ENCODE measurements at regions not wholly inside any gene's neighbourhood (a gene's known extent, or its start where the extent isn't known, plus 50 kb on each side); places are given as distances from the start of the nearest gene placed in this dataset.

DNA sequence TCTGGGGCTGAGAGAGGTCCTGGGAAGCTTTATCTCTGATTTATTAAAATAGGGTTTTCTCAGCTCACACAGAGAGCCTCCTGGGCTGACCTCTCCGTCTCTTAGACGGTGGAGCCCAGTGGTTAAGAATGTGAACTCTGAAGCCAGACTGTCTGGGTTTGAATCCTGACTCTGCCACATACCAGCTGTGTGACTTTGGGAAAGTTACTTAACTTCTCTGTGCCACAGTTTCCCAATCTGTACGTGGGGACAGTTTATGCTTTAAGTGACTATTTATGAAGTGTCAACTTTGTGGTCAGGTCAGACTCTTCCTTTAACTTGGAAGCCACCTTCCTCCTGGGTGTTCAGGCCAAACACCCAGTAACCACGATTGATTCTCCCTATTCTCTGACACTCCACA lies 290.9 kb downstream of the AACS start:
- H3F3A ChIP-seq (ENCODE audit: insufficient read depth): no peaks in the 10 kb centered on the region
- H3K27ac ChIP-seq (ENCODE audit: low read depth, low read length): no peak overlapping the region
- H3K27me3 ChIP-seq (ENCODE audit: low read length): no peaks in the 10 kb centered on the region
- H3K79me2 ChIP-seq (ENCODE audit: insufficient read depth, low read length): no peaks in the 10 kb centered on the region
- TF ChIP-seq EZH2phosphoT487 (conservative IDR thresholded peaks at IDR 0.05; ENCODE audit: low read length): no peak
- TF ChIP-seq, protein P1, sequence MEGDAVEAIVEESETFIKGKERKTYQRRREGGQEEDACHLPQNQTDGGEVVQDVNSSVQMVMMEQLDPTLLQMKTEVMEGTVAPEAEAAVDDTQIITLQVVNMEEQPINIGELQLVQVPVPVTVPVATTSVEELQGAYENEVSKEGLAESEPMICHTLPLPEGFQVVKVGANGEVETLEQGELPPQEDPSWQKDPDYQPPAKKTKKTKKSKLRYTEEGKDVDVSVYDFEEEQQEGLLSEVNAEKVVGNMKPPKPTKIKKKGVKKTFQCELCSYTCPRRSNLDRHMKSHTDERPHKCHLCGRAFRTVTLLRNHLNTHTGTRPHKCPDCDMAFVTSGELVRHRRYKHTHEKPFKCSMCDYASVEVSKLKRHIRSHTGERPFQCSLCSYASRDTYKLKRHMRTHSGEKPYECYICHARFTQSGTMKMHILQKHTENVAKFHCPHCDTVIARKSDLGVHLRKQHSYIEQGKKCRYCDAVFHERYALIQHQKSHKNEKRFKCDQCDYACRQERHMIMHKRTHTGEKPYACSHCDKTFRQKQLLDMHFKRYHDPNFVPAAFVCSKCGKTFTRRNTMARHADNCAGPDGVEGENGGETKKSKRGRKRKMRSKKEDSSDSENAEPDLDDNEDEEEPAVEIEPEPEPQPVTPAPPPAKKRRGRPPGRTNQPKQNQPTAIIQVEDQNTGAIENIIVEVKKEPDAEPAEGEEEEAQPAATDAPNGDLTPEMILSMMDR (IDR thresholded peaks at IDR 0.05; ENCODE audit: insufficient read depth, low read length, poor library complexity, severe bottlenecking): no peak
- no peak overlapping the region for H3K9ac ChIP-seq (ENCODE audit: low read length)
- no peaks in the 10 kb centered on the region for H3K36me3 ChIP-seq (ENCODE audit: low read length)
- H4K20me1 ChIP-seq (ENCODE audit: low read depth, low read length): no peaks in the 10 kb centered on the region
- no peaks in the 10 kb centered on the region for H3K9me2 ChIP-seq (replicated peaks; ENCODE audit: insufficient read depth, low read length)
- no peak overlapping the region for H2AFZ ChIP-seq (ENCODE audit: low read depth, low read length, severe bottlenecking)
- no peak overlapping the region for H3K4me3 ChIP-seq (ENCODE audit: insufficient read depth, low read length, poor library complexity, severe bottlenecking)
- no peaks in the 10 kb centered on the region for H3K9me3 ChIP-seq (ENCODE audit: insufficient read depth, low read length)
- no peak overlapping the region for H3K4me2 ChIP-seq (ENCODE audit: low read depth, low read length, poor library complexity, severe bottlenecking)

DNA sequence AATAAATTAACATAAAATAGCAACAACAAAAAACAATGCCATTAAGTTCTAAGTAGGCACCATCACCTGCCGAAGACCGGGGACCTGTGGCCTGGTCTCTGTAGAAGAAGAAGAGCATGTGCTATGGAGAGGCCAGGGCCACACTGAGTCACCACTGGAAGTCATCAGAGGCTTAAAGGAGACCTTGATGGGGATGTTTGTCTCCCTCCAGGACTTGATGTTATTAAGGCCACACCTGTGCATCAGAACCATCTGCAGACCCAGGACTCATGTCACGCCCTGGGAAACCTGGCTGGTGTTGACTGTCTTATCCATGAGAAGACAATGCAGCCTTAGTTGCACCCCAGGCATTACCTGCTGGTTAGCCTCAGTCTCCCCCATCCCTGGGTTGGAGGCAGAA lies 292.3 kb downstream of the AACS start:
- TF ChIP-seq EZH2phosphoT487 (conservative IDR thresholded peaks at IDR 0.05; ENCODE audit: low read length): no peak
- TF ChIP-seq, protein P1 (IDR thresholded peaks at IDR 0.05; ENCODE audit: insufficient read depth, low read length, poor library complexity, severe bottlenecking): no peak
- H3K9me2 ChIP-seq (replicated peaks; ENCODE audit: insufficient read depth, low read length): no peaks in the 10 kb centered on the region
- no peak overlapping the region for H3K27ac ChIP-seq (ENCODE audit: low read depth, low read length)

DNA sequence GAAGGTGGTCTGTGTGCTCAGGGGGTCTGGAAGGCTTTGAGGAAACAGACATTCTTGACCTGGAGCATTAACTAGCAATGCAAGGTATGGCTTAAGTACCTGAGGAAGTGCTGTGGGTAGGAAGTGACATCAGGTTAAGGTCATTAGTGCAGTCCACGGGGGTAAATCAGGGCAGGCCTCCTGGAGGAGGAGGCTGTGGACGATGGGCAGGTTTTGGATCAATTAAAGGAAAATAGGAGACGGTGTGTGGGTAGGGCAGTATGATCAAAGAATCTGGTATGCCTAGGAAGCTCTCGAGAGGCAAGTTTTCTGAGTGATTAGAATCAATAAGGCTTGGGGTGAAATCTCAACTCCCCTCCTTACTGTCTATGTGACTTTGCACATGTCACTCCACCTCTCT lies 295.3 kb downstream of the AACS start:
- Histone ChIP-seq H3K27me3 (ENCODE audit: low read length) (no peaks in the 10 kb centered on the region), H3K36me3 (ENCODE audit: low read length) (no peaks in the 10 kb centered on the region), H3F3A (ENCODE audit: insufficient read depth) (no peaks in the 10 kb centered on the region), H3K4me3 (ENCODE audit: insufficient read depth, low read length, poor library complexity, severe bottlenecking) (no peak overlapping the region), H3K9me2 (replicated peaks; ENCODE audit: insufficient read depth, low read length) (no peaks in the 10 kb centered on the region), H3K4me2 (ENCODE audit: low read depth, low read length, poor library complexity, severe bottlenecking) (no peak overlapping the region), H3K9me3 (ENCODE audit: insufficient read depth, low read length) (no peaks in the 10 kb centered on the region), H3K27ac (ENCODE audit: low read depth, low read length) (no peak overlapping the region), H3K9ac (ENCODE audit: low read length) (no peak overlapping the region), H4K20me1 (ENCODE audit: low read depth, low read length) (no peaks in the 10 kb centered on the region), H2AFZ (ENCODE audit: low read depth, low read length, severe bottlenecking) (no peak overlapping the region), H3K79me2 (ENCODE audit: insufficient read depth, low read length) (no peaks in the 10 kb centered on the region)
- TF ChIP-seq, protein P1 (IDR thresholded peaks at IDR 0.05; ENCODE audit: insufficient read depth, low read length, poor library complexity, severe bottlenecking): no peak
- TF ChIP-seq EZH2phosphoT487 (conservative IDR thresholded peaks at IDR 0.05; ENCODE audit: low read length): no peak

More for the DNA sequence above, 292.3 kb downstream of the AACS start:
- Histone ChIP-seq H3K4me3 (ENCODE audit: insufficient read depth, low read length, poor library complexity, severe bottlenecking) (no peak overlapping the region), H3K79me2 (ENCODE audit: insufficient read depth, low read length) (no peaks in the 10 kb centered on the region), H3F3A (ENCODE audit: insufficient read depth) (no peaks in the 10 kb centered on the region), H3K4me2 (ENCODE audit: low read depth, low read length, poor library complexity, severe bottlenecking) (no peak overlapping the region), H4K20me1 (ENCODE audit: low read depth, low read length) (no peaks in the 10 kb centered on the region), H3K36me3 (ENCODE audit: low read length) (no peaks in the 10 kb centered on the region), H3K9me3 (ENCODE audit: insufficient read depth, low read length) (no peaks in the 10 kb centered on the region), H3K27me3 (ENCODE audit: low read length) (no peaks in the 10 kb centered on the region), H2AFZ (ENCODE audit: low read depth, low read length, severe bottlenecking) (no peak overlapping the region), H3K9ac (ENCODE audit: low read length) (no peak overlapping the region)
